GM08714 (cell line): ENCODE measurements at regions not wholly inside any gene's neighbourhood (a gene's known extent, or its start where the extent isn't known, plus 50 kb on each side); places are given as distances from the start of the nearest gene placed in this dataset.

ENCODE experiments used
- H3K4me3 ChIP-seq: fragments of 200-500 bp; sonication (Bioruptor generic); 2 replicates; pipeline ENCODE4 v1.5.1; 2014; ENCODE audit warnings: mild to moderate bottlenecking, low read length, inconsistent platforms
- ZNF274 ChIP-seq: IDR thresholded peaks from 2 replicates; pipeline ENCODE4 v1.6.1; 2012; ENCODE audit warnings: mild to moderate bottlenecking, low read depth, low read length

DNA sequence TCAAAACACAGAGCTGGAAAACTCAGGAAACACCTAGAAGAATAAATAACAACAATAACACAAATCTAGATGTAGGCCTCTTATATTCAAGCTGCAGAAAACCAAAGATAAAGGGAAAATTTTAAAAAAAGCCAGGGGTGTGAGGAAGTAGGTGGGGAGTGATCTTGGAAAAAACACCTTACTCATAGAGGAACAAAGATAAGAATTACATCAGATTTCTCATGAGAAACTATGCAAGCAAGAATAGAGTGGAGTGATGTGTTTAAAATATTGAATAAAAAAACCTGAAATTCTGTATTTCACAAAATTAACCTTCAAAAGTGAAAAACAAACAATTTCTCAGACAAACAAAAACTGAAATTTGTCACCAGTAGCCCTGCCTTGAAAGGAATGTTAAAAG lies 265.5 kb upstream of the RGS18 start:
- TF ChIP-seq ZNF274: no peak
- no peak overlapping the region for H3K4me3 ChIP-seq

DNA sequence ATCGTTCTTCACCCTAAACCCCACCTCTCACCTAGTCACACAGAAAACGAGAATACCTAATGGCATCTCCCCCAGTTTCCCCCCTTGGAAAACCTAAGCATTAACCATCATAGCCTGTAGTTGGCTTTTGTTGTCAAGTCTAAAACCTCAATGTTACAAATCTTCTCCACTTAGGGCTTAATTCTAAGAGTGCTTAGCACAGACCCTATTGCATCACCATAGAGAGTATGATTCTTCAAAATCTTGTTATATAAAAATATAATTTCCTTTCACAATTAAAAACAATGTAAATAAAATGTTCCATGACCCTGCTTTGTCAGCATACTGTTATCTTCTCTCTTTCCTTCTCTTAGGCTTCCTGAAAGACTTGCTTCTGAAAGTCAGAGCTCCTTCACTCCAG lies 263.2 kb upstream of the RGS18 start:
- TF ChIP-seq ZNF274: no peak
- H3K4me3 ChIP-seq: no peak overlapping the region

DNA sequence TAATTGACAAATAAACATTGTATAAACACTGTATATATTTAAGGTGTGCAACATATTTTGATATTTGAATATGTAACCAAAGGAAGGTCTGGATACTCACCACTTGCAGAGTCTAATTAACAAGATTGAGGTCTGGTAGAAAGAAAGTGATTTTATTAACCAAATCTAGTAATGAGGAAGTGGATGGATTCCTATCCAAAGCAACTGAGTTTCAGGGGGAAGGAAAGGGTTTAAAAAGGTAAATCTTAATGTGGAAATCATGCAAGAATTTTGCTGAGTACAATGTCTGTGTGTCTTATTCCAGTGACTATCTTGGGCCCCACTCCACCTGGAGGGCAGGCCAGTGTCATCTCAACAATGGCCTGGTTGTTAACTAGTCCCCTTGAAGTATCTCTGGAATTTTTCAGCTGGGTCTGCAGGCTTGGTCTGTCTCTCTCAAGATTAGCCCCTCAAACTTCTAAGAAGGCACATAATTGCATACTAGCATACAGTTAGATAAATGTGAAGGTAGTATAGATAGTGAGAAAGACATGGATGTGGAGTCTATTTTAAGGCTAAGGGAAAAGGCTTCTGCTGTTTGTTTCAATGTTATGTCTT lies 262.7 kb upstream of the RGS18 start:
- no peak for TF ChIP-seq ZNF274
- no peak overlapping the region for H3K4me3 ChIP-seq

DNA sequence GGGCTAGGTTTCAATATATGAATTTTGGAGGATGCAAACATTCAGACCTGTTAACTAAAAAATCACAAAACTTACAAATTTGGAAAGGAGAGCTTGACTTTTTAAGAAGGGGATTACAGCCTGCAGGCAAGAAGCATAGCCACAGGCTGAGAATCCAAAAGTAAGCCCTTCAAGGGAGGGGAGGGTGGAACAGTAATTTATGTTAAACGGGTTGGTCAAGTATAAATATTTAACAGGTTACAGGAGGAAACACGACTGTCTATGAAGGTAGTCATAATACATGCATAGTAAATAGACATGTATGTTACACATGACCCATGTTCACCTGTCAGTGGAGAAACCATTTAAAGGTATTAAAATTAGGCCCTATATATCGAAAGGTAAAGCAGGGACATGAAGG lies 261.1 kb upstream of the RGS18 start:
- no peak for TF ChIP-seq ZNF274
- no peak overlapping the region for H3K4me3 ChIP-seq

DNA sequence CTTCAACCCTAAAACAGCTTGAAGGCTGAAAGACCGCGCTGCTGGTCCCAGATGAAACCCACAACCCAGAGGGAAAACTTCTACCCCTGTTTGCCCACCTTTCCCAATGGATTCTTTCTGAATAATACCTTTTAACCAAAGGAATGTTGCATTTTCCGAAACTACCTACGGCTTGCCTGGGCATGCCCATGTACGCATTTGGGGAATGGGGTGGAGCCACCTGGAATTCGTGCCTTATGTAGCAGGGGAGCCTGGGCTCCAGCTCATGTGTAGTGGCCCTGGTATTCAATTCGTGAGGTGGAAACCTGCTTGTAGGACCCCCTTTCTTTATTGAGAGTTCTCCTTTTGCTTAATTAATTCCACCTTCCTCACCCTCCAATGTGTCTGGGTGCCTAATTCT lies 256.6 kb upstream of the RGS18 start:
- no peak for TF ChIP-seq ZNF274
- no peak overlapping the region for H3K4me3 ChIP-seq

DNA sequence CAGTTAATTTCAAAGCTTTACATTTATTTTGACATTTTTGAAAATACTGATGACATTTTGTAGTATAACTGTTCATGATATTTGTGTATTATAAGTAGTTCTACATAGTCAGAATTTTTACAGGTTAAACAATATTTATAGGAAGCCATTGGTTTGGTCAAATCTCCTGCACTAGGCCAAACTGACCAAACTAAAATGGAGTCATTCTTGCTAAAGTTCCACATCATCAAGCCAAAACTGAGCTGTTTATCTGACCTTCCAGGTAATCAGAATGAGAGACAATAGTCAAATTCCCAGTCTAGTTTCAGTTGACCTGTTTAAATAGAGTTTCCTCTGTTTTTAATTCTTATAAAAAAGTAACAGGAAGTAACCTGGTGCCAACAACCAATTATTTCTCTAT lies 253.3 kb upstream of the RGS18 start:
- no peak overlapping the region for H3K4me3 ChIP-seq
- TF ChIP-seq ZNF274: no peak

DNA sequence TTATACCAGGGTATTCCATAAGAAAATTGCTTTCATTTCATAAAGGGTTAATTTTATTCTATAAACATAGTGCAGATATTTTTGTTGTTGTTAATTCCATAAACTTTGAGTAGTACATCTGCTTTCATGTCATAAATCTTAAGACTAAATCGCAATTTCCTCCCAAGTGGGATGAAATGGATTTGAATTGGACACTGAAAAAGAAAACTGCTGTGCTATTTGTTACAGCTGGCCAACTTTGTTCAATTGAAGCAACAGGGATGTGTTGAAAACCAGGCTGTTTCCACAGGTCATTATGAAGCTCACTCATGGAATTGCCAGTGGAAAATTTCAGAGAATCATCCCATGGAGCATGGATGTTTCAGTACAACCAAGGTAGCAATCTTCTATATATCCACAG lies 252.5 kb upstream of the RGS18 start:
- no peak overlapping the region for H3K4me3 ChIP-seq
- TF ChIP-seq ZNF274: no peak

DNA sequence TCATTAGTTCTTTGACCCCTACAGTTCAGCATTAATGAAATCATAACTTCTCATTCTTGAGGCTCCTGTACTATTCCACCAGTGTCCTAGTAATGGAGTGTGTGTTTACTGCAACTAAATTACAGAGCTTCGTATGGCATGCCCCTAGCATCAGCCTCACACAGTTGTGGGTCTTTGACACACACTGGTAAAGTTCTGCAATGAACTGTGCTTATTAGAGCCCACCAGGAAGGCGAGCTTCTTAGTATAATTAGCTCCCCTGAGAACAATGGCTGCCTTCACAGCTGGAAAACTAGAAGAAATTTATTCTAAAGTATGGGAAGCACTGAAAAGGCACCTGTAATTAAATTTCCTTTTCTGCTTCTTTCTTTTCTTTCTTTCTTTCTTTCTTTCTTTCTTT lies 251.1 kb upstream of the RGS18 start:
- no peak for TF ChIP-seq ZNF274
- no peak overlapping the region for H3K4me3 ChIP-seq

DNA sequence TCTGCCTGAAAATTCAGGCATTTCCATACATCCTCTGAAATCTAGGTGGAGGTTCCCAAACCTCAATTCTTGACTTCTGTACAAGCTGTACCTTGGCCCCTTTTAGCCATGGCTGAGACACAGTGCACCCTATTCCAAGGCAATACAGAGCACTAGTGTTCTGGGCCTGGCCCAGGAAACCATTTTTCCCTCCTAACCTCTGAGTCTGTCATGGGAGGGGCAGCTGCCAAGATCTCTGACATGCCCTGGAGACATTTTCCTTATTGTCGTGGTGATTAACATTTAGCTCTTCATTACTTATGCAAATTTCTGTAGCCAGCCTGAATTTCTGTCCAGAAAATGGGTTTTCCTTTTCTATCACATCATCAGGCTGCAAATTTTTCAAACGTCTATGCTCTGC lies 248.0 kb upstream of the RGS18 start:
- TF ChIP-seq ZNF274: no peak
- no peak overlapping the region for H3K4me3 ChIP-seq

DNA sequence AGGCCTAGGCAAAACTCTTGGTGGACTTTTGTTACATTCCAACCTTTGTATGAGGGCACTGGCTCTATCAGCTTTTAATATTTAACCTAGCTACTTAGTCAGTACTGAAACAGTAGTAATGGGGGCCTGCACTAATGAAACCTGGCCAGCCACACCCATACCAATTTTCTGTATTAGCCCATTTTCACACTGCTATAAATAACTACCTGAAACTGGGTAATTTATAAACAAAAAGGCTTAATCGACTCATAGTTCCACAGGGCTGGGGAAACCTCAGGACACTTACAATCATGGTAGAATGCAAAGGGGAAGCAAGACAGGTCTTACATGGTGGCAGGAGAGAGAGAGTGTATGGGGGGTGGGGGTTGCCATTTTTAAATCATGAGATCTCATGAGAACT lies 245.7 kb upstream of the RGS18 start:
- H3K4me3 ChIP-seq: no peak overlapping the region
- TF ChIP-seq ZNF274: no peak

DNA sequence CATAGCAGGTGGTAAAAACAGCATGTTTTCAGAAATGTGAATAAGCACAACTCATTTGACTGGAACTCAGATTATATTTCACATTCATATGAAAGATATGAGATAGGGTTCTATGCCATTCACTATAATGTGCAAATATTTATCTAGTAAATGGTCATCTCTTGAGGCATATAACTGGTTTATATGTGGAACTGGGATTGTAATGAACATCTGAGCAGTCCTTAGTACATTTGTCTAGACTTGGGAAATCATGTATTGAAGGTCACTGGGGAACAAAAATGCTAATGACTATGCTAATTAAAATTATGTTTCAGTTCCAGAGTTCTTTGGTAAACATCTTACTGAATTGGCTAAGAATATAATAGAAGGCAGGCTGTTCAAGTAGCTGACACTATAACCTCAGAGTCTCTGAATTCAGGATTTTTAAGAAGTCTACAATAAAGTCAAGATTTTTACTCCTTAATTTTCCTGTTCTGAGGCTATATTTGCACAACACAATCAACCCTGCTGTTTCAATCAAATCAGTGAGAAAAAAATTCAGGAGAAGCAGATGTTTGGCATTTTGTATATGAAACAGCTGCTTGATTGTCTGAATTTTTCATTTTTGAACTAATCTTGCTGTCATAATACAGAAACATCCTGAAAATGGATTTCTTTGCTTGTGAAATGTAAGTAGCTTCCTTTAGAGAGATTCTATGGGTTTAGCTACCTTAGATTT lies 244.8 kb upstream of the RGS18 start:
- H3K4me3 ChIP-seq: no peak overlapping the region
- TF ChIP-seq ZNF274: no peak

DNA sequence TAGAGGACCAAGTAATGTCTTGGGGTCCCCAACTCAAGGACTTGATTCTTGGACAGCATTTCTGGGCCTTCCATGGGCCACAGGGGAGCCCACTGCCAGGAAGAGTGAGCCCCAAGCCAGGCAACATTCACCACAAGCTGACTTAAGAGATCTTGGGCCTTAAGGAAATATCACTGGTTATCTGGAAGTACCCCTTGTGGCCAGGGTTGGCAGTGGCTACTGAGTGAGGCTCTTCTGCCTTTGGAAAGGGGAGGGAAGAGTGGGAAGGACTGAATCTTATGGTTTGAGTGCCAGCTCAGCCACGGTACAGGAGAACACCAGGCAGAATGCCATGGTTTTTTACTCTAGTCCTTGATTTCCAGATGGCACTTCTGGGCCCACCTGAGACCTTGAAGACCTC lies 228.9 kb upstream of the RGS18 start:
- TF ChIP-seq ZNF274: no peak

DNA sequence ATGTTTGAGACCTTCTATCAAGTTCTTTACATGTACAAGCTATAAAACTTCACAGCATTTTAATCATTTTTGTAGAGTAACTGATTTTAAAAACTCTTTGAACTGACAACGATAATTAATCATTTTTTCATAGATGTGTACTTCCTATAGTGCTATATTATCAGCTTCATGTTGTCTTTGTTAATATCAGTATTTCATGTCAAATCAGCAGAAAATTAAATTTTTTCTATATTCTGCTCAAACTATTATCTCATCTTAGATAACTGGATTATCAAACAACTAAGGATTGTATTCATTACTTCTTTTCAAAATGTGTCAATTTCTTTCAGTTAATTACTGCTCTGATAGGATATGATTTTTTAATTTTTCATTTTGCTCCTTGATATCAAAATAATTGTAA lies 214.6 kb upstream of the RGS18 start:
- TF ChIP-seq ZNF274: no peak

More for the DNA sequence above, 228.9 kb upstream of the RGS18 start:
- H3K4me3 ChIP-seq: no peak overlapping the region

DNA sequence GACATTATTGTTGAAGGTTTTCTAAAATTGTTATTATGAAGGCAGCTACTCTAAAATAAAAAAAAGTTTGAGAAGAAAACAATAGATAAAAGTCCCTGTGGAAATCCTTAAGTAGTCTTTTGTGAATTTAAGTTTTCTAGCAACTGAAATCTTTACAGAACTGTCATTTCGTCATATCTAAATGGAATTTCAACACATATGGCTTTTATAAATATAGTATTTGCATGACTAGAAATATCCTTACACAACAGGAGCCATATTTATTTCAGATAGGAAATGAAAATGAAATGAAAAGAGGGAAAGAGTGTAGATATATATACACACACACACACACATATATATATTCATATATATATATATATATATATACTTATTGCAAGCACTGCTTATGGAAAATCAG lies 204.7 kb upstream of the RGS18 start:
- H3K4me3 ChIP-seq: no peak overlapping the region
- TF ChIP-seq ZNF274: no peak

More for the DNA sequence above, 214.6 kb upstream of the RGS18 start:
- H3K4me3 ChIP-seq: no peak overlapping the region

DNA sequence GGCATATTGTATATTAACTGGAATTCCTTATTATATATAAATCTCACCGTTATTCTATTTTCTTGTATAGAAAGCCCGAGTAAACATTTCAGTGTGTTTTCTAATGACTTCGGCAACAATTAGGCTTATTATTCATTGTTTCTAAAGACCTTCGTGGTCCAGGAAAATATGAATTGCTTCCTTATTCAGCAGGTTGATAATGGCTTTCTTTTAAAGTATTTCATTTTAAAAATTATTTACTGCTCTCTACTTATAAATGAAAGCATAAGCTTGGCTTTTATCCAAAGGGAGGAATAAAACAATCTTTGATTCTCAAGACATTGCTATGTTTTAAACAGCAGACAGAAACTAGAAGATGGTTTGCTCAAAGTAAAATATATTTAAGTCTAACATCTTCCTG lies 198.4 kb upstream of the RGS18 start:
- TF ChIP-seq ZNF274: no peak
- H3K4me3 ChIP-seq: no peak overlapping the region

DNA sequence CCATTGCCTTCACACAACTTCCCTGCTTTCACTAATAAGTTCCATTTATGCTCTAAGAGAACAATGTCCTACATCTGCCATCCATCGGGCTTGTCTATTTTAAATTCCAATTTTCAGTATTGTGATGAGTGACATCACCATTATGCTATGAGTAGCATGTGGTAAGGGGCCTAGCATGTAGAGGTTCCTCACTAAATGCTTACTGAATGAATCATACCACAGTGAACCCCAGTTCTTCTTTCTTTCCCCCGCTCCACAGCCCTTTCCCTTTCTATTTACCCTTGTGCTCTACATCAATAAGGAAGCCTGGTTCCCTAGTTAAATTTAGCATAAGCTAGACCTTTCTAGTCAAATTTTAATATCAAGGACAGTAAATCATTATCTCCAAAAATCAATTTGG lies 195.0 kb upstream of the RGS18 start:
- H3K4me3 ChIP-seq: no peak overlapping the region
- TF ChIP-seq ZNF274: no peak
